Erythroblast (primary cell): ENCODE measurements at regions not wholly inside any gene's neighbourhood (a gene's known extent, or its start where the extent isn't known, plus 50 kb on each side); places are given as distances from the start of the nearest gene placed in this dataset.

Source experiments
- DNase-seq, 2 experiments: peaks; one replicate each; lab custom pipeline; 2025; lab: John Stamatoyannopoulos, UW
- GATA1 ChIP-seq: IDR thresholded peaks from 2 replicates; pipeline ENCODE4 v1.6.1; 2011; ENCODE audit warnings: low read depth, mild to moderate bottlenecking, control low read depth, low read length, moderate library complexity
- POLR2A ChIP-seq: IDR thresholded peaks from 2 replicates; pipeline ENCODE4 v1.6.1; 2011; ENCODE audit warnings: mild to moderate bottlenecking, low read length

GRCh38 chr10:47101807-47102206 is 190.6 kb downstream of the PTPN20 start:
- DNase-seq, result no peak
- TF ChIP-seq GATA1 (no peak), POLR2A (no peak)

- DNase-seq, result no peak
- no peak for TF ChIP-seq POLR2A
- no peak for TF ChIP-seq GATA1
Observed at GRCh38 chr10:47104151-47104605, 192.9 kb downstream of the PTPN20 start.

GRCh38 chr10:47104786-47105385 is 193.7 kb downstream of the PTPN20 start:
- no peak for TF ChIP-seq POLR2A
- TF ChIP-seq GATA1, result no peak
- DNase-seq, result no peak

- TF ChIP-seq GATA1, result no peak
- TF ChIP-seq POLR2A, result no peak
- DNase-seq, result no peak
Observed at GRCh38 chr10:47107007-47107747, 192.8 kb upstream of the GDF10 start.

GRCh38 chr10:47109906-47110305 is 190.1 kb upstream of the GDF10 start:
- DNase-seq, result no peak
- TF ChIP-seq GATA1, result no peak
- no peak for TF ChIP-seq POLR2A

- no peak for TF ChIP-seq POLR2A
- TF ChIP-seq GATA1, result no peak
- no peak for DNase-seq
Observed at GRCh38 chr10:47111329-47111862, 188.6 kb upstream of the GDF10 start.

GRCh38 chr10:47112612-47113011 is 187.4 kb upstream of the GDF10 start:
- no peak for DNase-seq
- TF ChIP-seq GATA1 (no peak), POLR2A (no peak)

- TF ChIP-seq GATA1, result no peak
- no peak for TF ChIP-seq POLR2A
- no peak for DNase-seq
Observed at GRCh38 chr10:47113907-47114500, 186.0 kb upstream of the GDF10 start.

GRCh38 chr10:47114680-47115186 is 185.3 kb upstream of the GDF10 start:
- TF ChIP-seq GATA1 (no peak), POLR2A (no peak)
- no peak for DNase-seq

- TF ChIP-seq POLR2A, result no peak
- TF ChIP-seq GATA1, result no peak
- no peak for DNase-seq
Observed at GRCh38 chr10:47115322-47115721, 184.7 kb upstream of the GDF10 start.

GRCh38 chr10:47116445-47116844 is 183.6 kb upstream of the GDF10 start:
- TF ChIP-seq POLR2A (no peak), GATA1 (no peak)
- DNase-seq, result no peak

- TF ChIP-seq POLR2A, result no peak
- TF ChIP-seq GATA1, result no peak
- DNase-seq, result no peak
Observed at GRCh38 chr10:47118326-47118725, 181.7 kb upstream of the GDF10 start.

- TF ChIP-seq POLR2A, result no peak
- no peak for TF ChIP-seq GATA1
- no peak for DNase-seq
Observed at GRCh38 chr10:47121336-47121735, 178.7 kb upstream of the GDF10 start.

- DNase-seq, result no peak
Observed at GRCh38 chr10:47123716-47124288, 176.2 kb upstream of the GDF10 start.

More at GRCh38 chr10:47123716-47124288, 176.2 kb upstream of the GDF10 start:
- TF ChIP-seq GATA1, result no peak
